A549 (cell line): ENCODE measurements at regions not wholly inside any gene's neighbourhood (a gene's known extent, or its start where the extent isn't known, plus 50 kb on each side); places are given as distances from the start of the nearest gene placed in this dataset.

Source experiments
- CTCF ChIP-seq: fragments of >200 bp; sonication (Bioruptor Twin); formaldehyde crosslinking; IDR thresholded peaks from 3 replicates; pipeline ENCODE4 v1.5.1; 2016
- EHMT2 ChIP-seq: fragments of 200-600 bp; sonication (generic); IDR thresholded peaks from 2 replicates; pipeline ENCODE4 v1.6.1; 2016; ENCODE audit warnings: antibody characterized with exemption, low read depth, mild to moderate bottlenecking, moderate library complexity
- JUN ChIP-seq, 2 experiments: fragments of >200 bp; sonication (Bioruptor Twin); formaldehyde crosslinking; IDR thresholded peaks; 2 replicates in 1 of 2; 3 replicates in 1 of 2; pipeline ENCODE4 v1.6.1; 2016 to 2017
- KDM5A ChIP-seq: fragments of 200-600 bp; sonication (generic); IDR thresholded peaks from 2 replicates; pipeline ENCODE4 v1.6.1; 2016; ENCODE audit warnings: antibody characterized with exemption, mild to moderate bottlenecking
- MAX ChIP-seq: IDR thresholded peaks from 2 replicates; pipeline ENCODE4 v1.6.1; 2012
- POLR2A ChIP-seq: IDR thresholded peaks from 2 replicates; pipeline ENCODE4 v1.6.1; 2012; ENCODE audit warnings: mild to moderate bottlenecking, low read length
- RAD21 ChIP-seq, 2 experiments: fragments of >200 bp in 1 of 2; sonication (Bioruptor Twin) in 1 of 2; formaldehyde crosslinking in 1 of 2; IDR thresholded peaks in 1 of 2; conservative IDR thresholded peaks in 1 of 2; 2 replicates in 1 of 2; 3 replicates in 1 of 2; pipeline ENCODE4 v1.6.1; 2012 to 2018; ENCODE audit warnings: inconsistent platforms in 1 of 2
- RCOR1 ChIP-seq: fragments of 150-350 bp; IDR thresholded peaks from 2 replicates; pipeline ENCODE4 v1.6.1; 2014; ENCODE audit warnings: antibody characterized with exemption, low read length, low read depth
- USF2 ChIP-seq: fragments of 450-650 bp; IDR thresholded peaks from 2 replicates; pipeline ENCODE4 v1.6.1; 2014; ENCODE audit warnings: antibody characterized with exemption

- no peak for TF ChIP-seq JUN (IDR thresholded peaks at IDR 0.05)
- no peak for TF ChIP-seq CTCF
- no peak for TF ChIP-seq EHMT2
- no peak for TF ChIP-seq USF2
- no peak for TF ChIP-seq POLR2A
- TF ChIP-seq KDM5A: no peak
- TF ChIP-seq MAX: no peak
- TF ChIP-seq RAD21 (conservative IDR thresholded peaks at IDR 0.05 in 1 of 2, IDR thresholded peaks at IDR 0.05 in 1 of 2): no peak
- TF ChIP-seq RCOR1: no peak
These were observed 1001.1 kb upstream of the EPHA6 start for GRCh38 chr3:95813244-95813643.
